GM10266 (cell line): ENCODE measurements at regions not wholly inside any gene's neighbourhood (a gene's known extent, or its start where the extent isn't known, plus 50 kb on each side); places are given as distances from the start of the nearest gene placed in this dataset.
"Not testable (repeated sequence)": the region's sequence is repeated elsewhere in the genome, so short reads cannot be mapped to it uniquely, and the experiment has no call there.

Experiments used
- DNase-seq: peaks from one replicate; pipeline ENCODE4 v3.0.0; 2012; ENCODE audit errors: extremely low spot score
- TF ChIP-seq, protein P1 (sequence below): IDR thresholded peaks from 2 replicates; pipeline ENCODE4 v1.5.1; 2012; ENCODE audit warnings: mild to moderate bottlenecking, low read depth; ENCODE audit not compliant: control insufficient read depth, insufficient read depth; ENCODE audit errors: missing control alignments

- TF ChIP-seq, protein P1, sequence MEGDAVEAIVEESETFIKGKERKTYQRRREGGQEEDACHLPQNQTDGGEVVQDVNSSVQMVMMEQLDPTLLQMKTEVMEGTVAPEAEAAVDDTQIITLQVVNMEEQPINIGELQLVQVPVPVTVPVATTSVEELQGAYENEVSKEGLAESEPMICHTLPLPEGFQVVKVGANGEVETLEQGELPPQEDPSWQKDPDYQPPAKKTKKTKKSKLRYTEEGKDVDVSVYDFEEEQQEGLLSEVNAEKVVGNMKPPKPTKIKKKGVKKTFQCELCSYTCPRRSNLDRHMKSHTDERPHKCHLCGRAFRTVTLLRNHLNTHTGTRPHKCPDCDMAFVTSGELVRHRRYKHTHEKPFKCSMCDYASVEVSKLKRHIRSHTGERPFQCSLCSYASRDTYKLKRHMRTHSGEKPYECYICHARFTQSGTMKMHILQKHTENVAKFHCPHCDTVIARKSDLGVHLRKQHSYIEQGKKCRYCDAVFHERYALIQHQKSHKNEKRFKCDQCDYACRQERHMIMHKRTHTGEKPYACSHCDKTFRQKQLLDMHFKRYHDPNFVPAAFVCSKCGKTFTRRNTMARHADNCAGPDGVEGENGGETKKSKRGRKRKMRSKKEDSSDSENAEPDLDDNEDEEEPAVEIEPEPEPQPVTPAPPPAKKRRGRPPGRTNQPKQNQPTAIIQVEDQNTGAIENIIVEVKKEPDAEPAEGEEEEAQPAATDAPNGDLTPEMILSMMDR: no peak
- no peak for DNase-seq
Measured at GRCh38 chr4:33841120-33841519, 2403.2 kb downstream of the ARAP2 start.

GRCh38 chr4:33850371-33850902, 2393.9 kb downstream of the ARAP2 start:
- no peak for DNase-seq
- TF ChIP-seq, protein P1: no peak

- DNase-seq: not testable (repeated sequence)
Measured at GRCh38 chr4:33853670-33854069, 2390.6 kb downstream of the ARAP2 start.

GRCh38 chr4:33864290-33864859, 2379.9 kb downstream of the ARAP2 start:
- DNase-seq: no peak
- TF ChIP-seq, protein P1: no peak

GRCh38 chr4:33873791-33874190, 2370.5 kb downstream of the ARAP2 start:
- no peak for DNase-seq
- TF ChIP-seq, protein P1: no peak

DNA sequence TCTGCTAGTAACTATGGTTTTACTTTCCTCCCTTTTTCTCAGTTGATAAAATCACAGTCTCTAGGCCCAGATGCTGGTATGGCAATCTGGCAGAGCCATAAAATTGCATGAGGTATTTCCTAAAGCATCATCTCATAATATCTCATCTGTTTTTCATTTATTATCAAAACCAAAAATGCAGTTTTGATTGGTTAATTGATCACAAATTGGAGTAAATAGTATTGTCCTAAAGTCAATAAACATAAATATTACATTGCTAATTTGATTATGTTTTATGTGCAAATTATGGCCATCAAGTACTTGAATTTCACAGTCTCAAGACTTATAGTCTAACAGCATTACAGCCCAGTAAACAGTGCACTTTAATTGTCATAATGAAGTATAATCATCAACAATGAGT, 2365.6 kb downstream of the ARAP2 start:
- TF ChIP-seq, protein P1: no peak
- no peak for DNase-seq

DNA sequence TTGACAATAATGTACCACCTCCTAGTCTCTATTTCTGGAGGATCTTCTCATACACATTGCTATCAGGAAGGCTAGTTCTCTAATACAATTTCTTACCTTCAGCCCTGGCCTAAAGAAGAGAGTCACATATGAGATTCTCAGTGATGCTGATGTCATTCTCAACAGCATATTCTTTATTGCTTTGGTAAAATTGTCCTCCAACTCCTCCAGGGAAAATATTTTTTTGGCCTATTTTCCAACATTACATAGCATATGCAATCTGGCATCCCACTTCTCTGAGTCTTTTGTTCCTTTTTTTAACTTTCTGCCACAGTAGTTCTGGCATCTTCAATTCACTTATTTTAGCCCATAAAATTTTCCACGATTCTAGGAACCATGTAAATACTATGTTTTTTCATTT, 2363.1 kb downstream of the ARAP2 start:
- TF ChIP-seq, protein P1: no peak
- DNase-seq: no peak
